ENCODE measurements at regions not wholly inside any gene's neighbourhood (a gene's known extent, or its start where the extent isn't known, plus 50 kb on each side); places are given as distances from the start of the nearest gene placed in this dataset.

- TF ChIP-seq CTCF (IDR thresholded peaks at IDR 0.05; ENCODE audit: poor library complexity, severe bottlenecking) (no peak), POLR2AphosphoS5 (IDR thresholded peaks at IDR 0.05) (no peak), EZH2 (IDR thresholded peaks at IDR 0.05; ENCODE audit: borderline replicate concordance, insufficient read depth, low read length, poor library complexity, severe bottlenecking) (no peak)
Observed at GRCh38 chr15:25944386-25944785, 81.3 kb upstream of the ATP10A start.

Measured in neural cell (in vitro differentiated cells).